CD14-positive monocyte (primary cell): ENCODE measurements at regions not wholly inside any gene's neighbourhood (a gene's known extent, or its start where the extent isn't known, plus 50 kb on each side); places are given as distances from the start of the nearest gene placed in this dataset.
"Not testable (repeated sequence)": the region's sequence is repeated elsewhere in the genome, so short reads cannot be mapped to it uniquely, and the experiment has no call there.

ENCODE experiments used
- DNase-seq, 3 donors: peaks; one replicate each; pipeline ENCODE4 v3.0.0-alpha.2; 2011 to 2022
- H2AFZ ChIP-seq: 2 replicates; pipeline ENCODE4 v1.6.0; 2012; ENCODE audit warnings: mild to moderate bottlenecking, low read depth, low read length, inconsistent platforms; ENCODE audit not compliant: insufficient read depth, poor library complexity, severe bottlenecking
- H3K27ac ChIP-seq, 2 donors: 1 replicate in 1 of 2; 2 replicates in 1 of 2; pipeline ENCODE4 v1.5.1; 2012 to 2013; ENCODE audit warnings: low read length in 2 of 2, control low read depth in 1 of 2, inconsistent platforms in 1 of 2, low read depth in 1 of 2, mild to moderate bottlenecking in 1 of 2
- H3K27me3 ChIP-seq, 2 donors: one replicate each; pipeline versions ENCODE4 v1.6.0 to v1.6.1; 2011 to 2013; ENCODE audit warnings: low read length in 2 of 2; ENCODE audit not compliant: control insufficient read depth in 2 of 2, insufficient read depth in 2 of 2
- H3K36me3 ChIP-seq, 2 donors: replicated peaks in 1 of 2; 1 replicate in 1 of 2; 2 replicates in 1 of 2; pipeline versions ENCODE4 v1.5.1 to v1.6.1; 2012 to 2013; ENCODE audit warnings: low read length in 2 of 2, control low read depth in 1 of 2, inconsistent platforms in 1 of 2, mild to moderate bottlenecking in 1 of 2; ENCODE audit not compliant: insufficient read depth in 2 of 2, control insufficient read depth in 1 of 2
- H3K4me1 ChIP-seq, 2 donors: 1 replicate in 1 of 2; 2 replicates in 1 of 2; pipeline versions ENCODE4 v1.5.1 to v1.6.1; 2012 to 2013; ENCODE audit warnings: low read length in 2 of 2, control low read depth in 1 of 2, inconsistent platforms in 1 of 2, mild to moderate bottlenecking in 1 of 2, moderate library complexity in 1 of 2; ENCODE audit not compliant: insufficient read depth in 2 of 2, control insufficient read depth in 1 of 2
- H3K4me2 ChIP-seq: replicated peaks from 2 replicates; pipeline ENCODE3; 2012; ENCODE audit warnings: low read length, moderate library complexity, mild to moderate bottlenecking; ENCODE audit not compliant: poor library complexity, severe bottlenecking; ENCODE audit errors: extremely low read depth
- H3K4me3 ChIP-seq, 3 experiments: fragments of 200-600 bp in 1 of 3; sonication (generic) in 1 of 3; replicated peaks in 1 of 3; 1 replicate in 2 of 3; 2 replicates in 1 of 3; pipeline ENCODE4 v1.5.1; 2011 to 2013; ENCODE audit warnings: low read length in 3 of 3, mild to moderate bottlenecking in 3 of 3, control low read depth in 2 of 3, low read depth in 2 of 3, inconsistent platforms in 1 of 3, moderate library complexity in 1 of 3
- H3K79me2 ChIP-seq: 2 replicates; pipeline ENCODE4 v1.6.0; 2012; ENCODE audit warnings: mild to moderate bottlenecking, control low read depth, inconsistent platforms, low read length, moderate library complexity; ENCODE audit not compliant: insufficient read depth
- H3K9ac ChIP-seq: 2 replicates; pipeline ENCODE4 v1.6.0; 2017; ENCODE audit warnings: low read length, mild to moderate bottlenecking; ENCODE audit not compliant: insufficient read depth, poor library complexity, severe bottlenecking
- H3K9me3 ChIP-seq, 2 donors: replicated peaks in 1 of 2; 1 replicate in 1 of 2; 2 replicates in 1 of 2; pipeline versions ENCODE4 v1.5.1 to v1.6.1; 2012 to 2013; ENCODE audit warnings: low read length in 2 of 2, control low read depth in 1 of 2; ENCODE audit not compliant: control insufficient read depth in 1 of 2, insufficient read depth in 1 of 2
- H4K20me1 ChIP-seq: 2 replicates; pipeline ENCODE4 v1.6.0; 2012; ENCODE audit warnings: mild to moderate bottlenecking, low read length, control low read depth, moderate library complexity; ENCODE audit not compliant: insufficient read depth
- H3K27ac Mint-ChIP-seq, 7 donors: one replicate each; pipeline ENCODE4 v1.8.0; 2020; ENCODE audit warnings: mild to moderate bottlenecking in 7 of 7, mixed read lengths in 7 of 7, moderate library complexity in 6 of 7, inconsistent platforms in 2 of 7
- H3K27me3 Mint-ChIP-seq, 3 donors: one replicate each; pipeline ENCODE4 v1.8.0; 2021 to 2022; ENCODE audit warnings: low read depth in 3 of 3, mild to moderate bottlenecking in 3 of 3, mixed read lengths in 3 of 3, moderate library complexity in 3 of 3, inconsistent platforms in 1 of 3
- H3K36me3 Mint-ChIP-seq, 2 donors: one replicate each; pipeline ENCODE4 v1.8.0; 2020; ENCODE audit warnings: mixed read lengths in 2 of 2, inconsistent platforms in 1 of 2, mild to moderate bottlenecking in 1 of 2
- H3K4me1 Mint-ChIP-seq: one replicate; pipeline ENCODE4 v1.8.0; 2020; ENCODE audit warnings: mild to moderate bottlenecking, mixed read lengths
- H3K4me3 Mint-ChIP-seq, 2 donors: one replicate each; pipeline ENCODE4 v1.8.0; 2020; ENCODE audit warnings: mild to moderate bottlenecking in 2 of 2, mixed read lengths in 2 of 2, moderate library complexity in 1 of 2
- H3K9me3 Mint-ChIP-seq, 7 donors: one replicate each; pipeline ENCODE4 v1.8.0; 2020 to 2022; ENCODE audit warnings: mixed read lengths in 7 of 7, mild to moderate bottlenecking in 6 of 7, moderate library complexity in 6 of 7, inconsistent platforms in 2 of 7
- WGBS: methylation state at CpG from one replicate; pipeline ENCODE4 v1.1.5; 2013; ENCODE audit warnings: missing lambda C conversion rate; ENCODE audit not compliant: insufficient coverage; 5-methylcytosine and 5-hydroxymethylcytosine counted together
- intact Hi-C, 2 donors: fragments of 100-400 bp; cut with micrococcal nuclease; formaldehyde crosslinking; loops; one replicate each; pipeline versions ENCODE4 v1.15.0 to v1.15.1; 2023
- TF ChIP-seq, protein P1 (sequence below): fragments of 200-600 bp; IDR thresholded peaks from one replicate; pipeline ENCODE4 v1.8.0; 2022; ENCODE audit warnings: antibody characterized with exemption, mild to moderate bottlenecking

DNA sequence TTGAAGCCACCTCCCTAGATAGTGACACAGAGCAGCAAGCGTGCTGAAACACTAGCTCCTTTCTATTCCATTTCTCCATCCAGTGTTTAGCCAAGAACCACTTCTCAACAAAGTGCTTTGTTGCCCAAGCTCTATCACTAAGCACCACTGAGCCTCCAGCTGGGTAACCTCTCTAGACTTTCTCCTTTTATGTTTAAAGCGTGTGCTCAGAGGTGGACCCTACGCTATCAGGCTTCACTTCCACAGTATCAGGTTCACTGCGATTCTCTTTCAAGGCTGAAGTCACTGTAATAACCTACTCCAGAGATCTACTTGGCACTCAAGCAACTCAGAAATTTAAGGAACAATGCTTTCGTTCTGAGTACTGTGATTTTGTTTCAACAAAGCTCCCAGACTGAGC lies 197.9 kb downstream of the LNPK start:
- TF ChIP-seq, protein P1, sequence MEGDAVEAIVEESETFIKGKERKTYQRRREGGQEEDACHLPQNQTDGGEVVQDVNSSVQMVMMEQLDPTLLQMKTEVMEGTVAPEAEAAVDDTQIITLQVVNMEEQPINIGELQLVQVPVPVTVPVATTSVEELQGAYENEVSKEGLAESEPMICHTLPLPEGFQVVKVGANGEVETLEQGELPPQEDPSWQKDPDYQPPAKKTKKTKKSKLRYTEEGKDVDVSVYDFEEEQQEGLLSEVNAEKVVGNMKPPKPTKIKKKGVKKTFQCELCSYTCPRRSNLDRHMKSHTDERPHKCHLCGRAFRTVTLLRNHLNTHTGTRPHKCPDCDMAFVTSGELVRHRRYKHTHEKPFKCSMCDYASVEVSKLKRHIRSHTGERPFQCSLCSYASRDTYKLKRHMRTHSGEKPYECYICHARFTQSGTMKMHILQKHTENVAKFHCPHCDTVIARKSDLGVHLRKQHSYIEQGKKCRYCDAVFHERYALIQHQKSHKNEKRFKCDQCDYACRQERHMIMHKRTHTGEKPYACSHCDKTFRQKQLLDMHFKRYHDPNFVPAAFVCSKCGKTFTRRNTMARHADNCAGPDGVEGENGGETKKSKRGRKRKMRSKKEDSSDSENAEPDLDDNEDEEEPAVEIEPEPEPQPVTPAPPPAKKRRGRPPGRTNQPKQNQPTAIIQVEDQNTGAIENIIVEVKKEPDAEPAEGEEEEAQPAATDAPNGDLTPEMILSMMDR, result no peak
- Histone ChIP-seq H3K27me3 (no peaks in the 10 kb centered on the region), H3K36me3 (no peaks in the 10 kb centered on the region), H4K20me1 (no peaks in the 10 kb centered on the region), H3K4me3 (no peak overlapping the region), H2AFZ (no peak overlapping the region), H3K4me2 (no peak overlapping the region), H3K79me2 (no peaks in the 10 kb centered on the region), H3K4me1 (no peaks in the 10 kb centered on the region), H3K27ac (no peak overlapping the region), H3K9me3 (no peaks in the 10 kb centered on the region), H3K9ac (no peak overlapping the region)
- intact Hi-C loops, result no loop called here
- Mint-ChIP-seq H3K36me3 (no peaks in the 10 kb centered on the region), H3K27ac (no peak overlapping the region), H3K9me3 (peaks cover 0 to 2% (median 0%) of the 10 kb centered on the region in 7 donors), H3K4me1 (no peaks in the 10 kb centered on the region), H3K4me3 (no peak overlapping the region), H3K27me3 (peaks cover 0 to 1% (median 0%) of the 10 kb centered on the region in 3 donors)
- no peak for DNase-seq
- WGBS, result 98% methylated on average over 5 of the region's 5 CpGs

DNA sequence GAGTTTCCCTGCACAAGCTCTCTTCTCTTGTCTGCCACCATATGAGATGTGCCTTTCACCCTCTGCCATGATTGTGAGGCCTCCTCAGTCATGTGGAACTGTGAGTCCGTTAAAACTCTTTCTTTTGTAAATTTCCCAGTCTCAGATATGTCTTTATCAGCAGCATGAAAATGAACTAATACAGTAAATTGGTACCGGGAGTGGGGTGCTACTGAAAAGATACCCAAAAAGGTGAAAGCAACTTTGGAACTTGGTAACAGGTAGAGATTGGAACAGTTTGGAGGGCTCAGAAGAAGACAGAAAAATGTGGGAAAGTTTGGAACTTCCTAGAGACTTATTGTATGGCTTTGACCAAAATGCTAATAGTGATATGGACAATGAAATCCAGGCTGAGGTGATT lies 205.6 kb downstream of the LNPK start:
- H3K36me3 Mint-ChIP-seq, H3K4me1 ChIP-seq, H3K4me2 ChIP-seq, H3K36me3 ChIP-seq, H3K79me2 ChIP-seq, H3K27me3 Mint-ChIP-seq, H3K27ac ChIP-seq, H3K27me3 ChIP-seq, H3K27ac Mint-ChIP-seq, H2AFZ ChIP-seq, H3K4me3 ChIP-seq, H3K4me1 Mint-ChIP-seq, H3K4me3 Mint-ChIP-seq, intact Hi-C loops, H4K20me1 ChIP-seq, DNase-seq, H3K9ac ChIP-seq: not testable (repeated sequence)
- 100% methylated on average over 1 of the region's 2 CpGs for WGBS
- H3K9me3 ChIP-seq, result peaks cover 19 to 27% of the 10 kb centered on the region in 2 donors
- peaks cover 19 to 33% (median 22%) of the 10 kb centered on the region in 7 donors for H3K9me3 Mint-ChIP-seq
